ENCODE measurements at regions not wholly inside any gene's neighbourhood (a gene's known extent, or its start where the extent isn't known, plus 50 kb on each side); places are given as distances from the start of the nearest gene placed in this dataset.

DNA sequence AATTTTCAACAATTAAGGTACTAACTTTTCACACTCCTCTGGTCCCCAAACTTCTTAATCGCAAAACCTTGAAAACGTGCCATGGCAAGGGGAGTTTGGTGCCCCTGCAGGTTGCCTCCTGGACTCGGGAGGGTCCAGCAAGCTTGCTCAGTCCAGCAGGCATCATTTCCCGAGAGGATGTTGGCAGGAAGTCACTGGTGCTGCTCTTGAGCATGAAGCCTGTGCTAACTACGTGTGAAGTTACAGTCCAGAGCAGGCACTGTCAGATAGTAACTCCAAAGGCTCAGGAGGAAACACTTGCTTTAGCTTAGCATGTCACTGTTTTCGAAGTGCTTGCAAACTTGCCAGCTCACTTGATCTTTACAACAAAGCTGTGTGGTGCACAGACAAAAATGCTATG, 215.4 kb downstream of the MYCN start:
- no peak for TF ChIP-seq CTCF (conservative IDR thresholded peaks at IDR 0.05; ENCODE audit: low read length)
- TF ChIP-seq EZH2phosphoT487 (IDR thresholded peaks at IDR 0.05; ENCODE audit: borderline replicate concordance): no peak
